WTC11 (cell line): ENCODE measurements at regions not wholly inside any gene's neighbourhood (a gene's known extent, or its start where the extent isn't known, plus 50 kb on each side); places are given as distances from the start of the nearest gene placed in this dataset.

Experiments
- CTCF ChIP-seq: fragments of 200-600 bp; IDR thresholded peaks from 2 replicates; pipeline ENCODE4 v1.8.0; 2022; ENCODE audit warnings: antibody characterized with exemption
- FOXP1 ChIP-seq: sonication (generic); formaldehyde crosslinking; IDR thresholded peaks from 2 replicates; pipeline ENCODE4 v1.8.0; 2022; ENCODE audit warnings: missing genetic modification reagents, mild to moderate bottlenecking, moderate library complexity, borderline replicate concordance
- GABPB1 ChIP-seq: sonication (generic); formaldehyde crosslinking; IDR thresholded peaks from 2 replicates; pipeline ENCODE4 v1.8.1; 2023; ENCODE audit warnings: mild to moderate bottlenecking, missing genetic modification reagents
- TCF7 ChIP-seq: sonication (generic); formaldehyde crosslinking; IDR thresholded peaks from 2 replicates; pipeline ENCODE4 v1.8.0; 2022; ENCODE audit warnings: mild to moderate bottlenecking, low read depth, missing genetic modification reagents, moderate library complexity

- TF ChIP-seq GABPB1 (CRISPR knock-in tag) = no peak
- no peak for TF ChIP-seq CTCF
- no peak for TF ChIP-seq TCF7 (CRISPR knock-in tag)
- TF ChIP-seq FOXP1 = no peak
These were observed 267.8 kb downstream of the CYRIA start for GRCh38 chr2:16397681-16398475.
